HG02970 (cell line): ENCODE measurements at regions not wholly inside any gene's neighbourhood (a gene's known extent, or its start where the extent isn't known, plus 50 kb on each side); places are given as distances from the start of the nearest gene placed in this dataset.
"Not testable (repeated sequence)": the region's sequence is repeated elsewhere in the genome, so short reads cannot be mapped to it uniquely, and the experiment has no call there.

Experiments used
- ATAC-seq: cut with Tn5 transposase; IDR thresholded peaks from one replicate; pipeline ENCODE4 v1.9.1; 2021; ENCODE audit warnings: mild to moderate bottlenecking, moderate library complexity, moderate number of reproducible peaks; ENCODE audit not compliant: unreplicated experiment, low FRiP score

- ATAC-seq = no peak
Observed at GRCh38 chr11:82003671-82004515, 729.8 kb downstream of the FAM181B start.

GRCh38 chr11:82003024-82003423 lies 730.6 kb downstream of the FAM181B start:
- ATAC-seq = no peak

- no peak for ATAC-seq
Observed at GRCh38 chr11:81995889-81996288, 737.8 kb downstream of the FAM181B start.

GRCh38 chr11:81993755-81994154 lies 739.9 kb downstream of the FAM181B start:
- ATAC-seq = no peak

GRCh38 chr11:81990659-81991443 lies 742.8 kb downstream of the FAM181B start:
- ATAC-seq = no peak

- no peak for ATAC-seq
Observed at GRCh38 chr11:81989093-81989492, 744.6 kb downstream of the FAM181B start.

GRCh38 chr11:81987829-81988472 lies 745.7 kb downstream of the FAM181B start:
- ATAC-seq = no peak

GRCh38 chr11:81986556-81987161 lies 747.0 kb downstream of the FAM181B start:
- ATAC-seq = no peak

- ATAC-seq = no peak
Observed at GRCh38 chr11:81979448-81979847, 754.2 kb downstream of the FAM181B start.

- ATAC-seq = no peak
Observed at GRCh38 chr11:81975261-81975900, 758.3 kb downstream of the FAM181B start.

- ATAC-seq = no peak
Observed at GRCh38 chr11:81970886-81971285, 762.8 kb downstream of the FAM181B start.

GRCh38 chr11:81967242-81967641 lies 766.4 kb downstream of the FAM181B start:
- no peak for ATAC-seq

GRCh38 chr11:81966340-81966739 lies 767.3 kb downstream of the FAM181B start:
- no peak for ATAC-seq

GRCh38 chr11:81963018-81963417 lies 770.6 kb downstream of the FAM181B start:
- no peak for ATAC-seq

GRCh38 chr11:81960443-81960842 lies 773.2 kb downstream of the FAM181B start:
- no peak for ATAC-seq

GRCh38 chr11:81959341-81959740 lies 774.3 kb downstream of the FAM181B start:
- ATAC-seq = no peak

GRCh38 chr11:81954301-81954700 lies 779.4 kb downstream of the FAM181B start:
- not testable (repeated sequence) for ATAC-seq

GRCh38 chr11:81946831-81947230 lies 786.8 kb downstream of the FAM181B start:
- no peak for ATAC-seq

- ATAC-seq = no peak
Observed at GRCh38 chr11:81942646-81943045, 791.0 kb downstream of the FAM181B start.

GRCh38 chr11:81941998-81942397 lies 791.7 kb downstream of the FAM181B start:
- ATAC-seq = no peak
